HG03571 (cell line): ENCODE measurements at regions not wholly inside any gene's neighbourhood (a gene's known extent, or its start where the extent isn't known, plus 50 kb on each side); places are given as distances from the start of the nearest gene placed in this dataset.

ENCODE experiments used
- ATAC-seq: cut with Tn5 transposase; IDR thresholded peaks from one replicate; pipeline ENCODE4 v1.9.1; 2021; ENCODE audit not compliant: unreplicated experiment

DNA sequence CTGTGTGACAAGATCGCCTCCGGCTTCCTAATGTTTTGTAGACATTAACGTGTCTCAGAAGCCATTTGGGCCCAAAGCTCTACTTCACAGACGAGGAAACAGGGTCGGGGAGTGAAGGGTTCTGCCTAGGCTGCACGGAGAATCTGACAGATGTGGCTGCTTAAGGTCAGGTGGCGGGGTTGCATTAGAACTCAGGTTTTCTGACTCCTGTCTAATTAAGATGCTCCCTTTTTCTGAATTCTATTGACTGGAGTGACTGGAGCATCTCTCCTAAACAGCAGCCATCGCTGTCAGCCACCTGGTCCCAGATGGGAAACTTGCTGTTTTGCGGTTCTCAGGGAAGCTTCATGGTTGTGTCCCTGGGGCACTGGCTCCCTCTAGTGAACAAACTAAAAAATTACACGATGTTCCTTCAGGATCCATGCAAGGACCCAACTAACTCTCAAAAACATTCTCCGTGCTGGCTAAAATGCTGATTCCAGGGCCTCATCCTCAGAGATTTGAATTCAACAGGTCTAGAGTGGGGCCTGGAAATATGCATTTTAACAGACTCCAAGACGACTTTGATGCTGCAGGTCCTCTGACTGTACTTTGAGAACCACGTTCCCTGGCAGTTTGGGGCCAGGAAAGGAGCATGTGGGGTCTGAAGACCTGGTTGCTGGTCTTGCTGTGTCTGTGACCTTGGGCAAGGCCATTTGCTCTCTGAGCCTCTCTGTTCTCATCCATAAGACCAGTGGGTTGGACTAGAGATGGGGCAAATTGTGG, 117.4 kb downstream of the IRF8 start:
- no peak for ATAC-seq

DNA sequence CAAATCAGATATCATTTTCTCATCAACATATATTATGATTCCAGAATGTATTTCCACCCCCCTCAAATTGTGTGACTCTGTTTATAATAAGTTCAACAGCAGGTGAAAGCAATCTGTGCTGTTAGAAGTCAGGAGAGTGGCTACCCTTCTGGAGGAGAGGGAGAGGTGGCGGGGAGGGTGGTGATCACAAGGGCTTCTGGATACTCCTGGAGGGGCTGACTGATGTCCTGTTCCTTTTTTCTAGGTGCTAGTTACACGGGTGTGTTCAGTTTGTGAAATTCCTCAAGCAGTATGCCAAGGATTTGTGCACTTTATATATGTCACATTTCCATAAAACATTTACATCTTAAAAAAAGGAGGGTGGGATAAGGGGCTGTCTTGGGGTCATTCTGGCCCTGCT, 119.1 kb downstream of the IRF8 start:
- no peak for ATAC-seq

DNA sequence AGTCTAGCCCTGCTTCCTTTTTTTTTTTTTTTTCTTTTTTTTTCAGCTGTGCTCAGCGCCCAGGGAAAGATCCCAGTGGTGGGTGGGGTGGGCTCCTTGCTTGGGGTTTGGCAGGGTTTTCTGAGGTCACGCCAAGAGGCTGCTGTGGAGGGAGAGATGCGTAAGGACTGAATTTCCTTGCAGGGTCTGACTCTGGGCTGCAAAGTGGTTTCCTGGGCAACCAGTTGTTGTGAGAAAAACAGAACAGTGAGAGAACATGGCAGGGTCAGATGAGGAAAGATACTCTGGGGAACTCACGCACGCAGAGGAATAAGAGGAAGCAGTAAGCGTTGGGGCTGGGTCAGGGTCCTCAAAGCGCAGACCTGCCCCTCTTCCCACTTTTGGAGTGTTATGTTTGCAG, 119.5 kb downstream of the IRF8 start:
- no peak for ATAC-seq

DNA sequence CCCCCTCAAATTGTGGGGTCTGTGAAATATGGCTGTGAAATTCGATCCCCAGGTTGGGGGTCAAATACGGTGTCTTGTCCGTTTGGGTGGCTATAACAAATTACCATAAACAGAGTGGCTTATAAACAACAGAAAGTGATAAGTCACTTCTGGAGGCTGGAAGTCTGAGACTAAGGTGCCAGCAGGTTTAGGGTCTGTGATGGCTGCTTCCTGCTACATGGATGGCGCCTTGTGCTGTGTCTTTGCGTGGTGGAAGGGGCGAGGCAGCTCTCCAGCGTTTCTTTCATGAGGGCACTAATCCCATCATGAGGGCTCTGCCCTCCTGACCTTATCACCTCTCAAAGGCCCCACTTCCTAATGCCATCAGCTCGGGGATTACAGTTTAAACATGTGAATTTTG, 120.0 kb downstream of the IRF8 start:
- ATAC-seq, result no peak

DNA sequence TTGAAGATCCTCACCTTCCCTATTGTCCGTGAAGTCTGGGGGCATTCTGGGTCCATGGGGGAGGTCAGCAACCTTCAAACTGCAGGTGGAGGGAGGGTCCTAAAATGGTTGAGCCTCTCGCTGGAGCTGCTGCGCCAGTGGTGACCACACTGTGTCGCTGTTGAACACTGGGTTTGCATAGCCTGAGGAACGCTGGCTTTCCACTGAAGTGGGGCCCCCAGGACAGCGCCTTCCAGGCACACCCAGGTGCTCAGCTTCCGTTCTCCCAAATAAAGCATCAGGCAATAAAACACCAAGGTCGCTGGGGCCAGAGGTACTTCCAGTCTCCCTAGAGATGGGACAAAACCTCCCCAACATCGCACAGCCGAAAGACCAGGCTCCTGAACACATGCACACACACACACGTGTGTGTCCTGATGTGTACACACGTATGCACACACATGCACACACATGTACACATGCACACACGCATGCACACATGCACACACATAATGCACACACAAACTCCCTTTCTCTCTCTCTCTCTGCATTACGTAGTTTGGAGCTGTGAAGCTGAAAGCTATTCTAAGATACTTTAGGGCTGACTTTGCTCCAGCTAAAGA, 120.6 kb downstream of the IRF8 start:
- ATAC-seq, result no peak

DNA sequence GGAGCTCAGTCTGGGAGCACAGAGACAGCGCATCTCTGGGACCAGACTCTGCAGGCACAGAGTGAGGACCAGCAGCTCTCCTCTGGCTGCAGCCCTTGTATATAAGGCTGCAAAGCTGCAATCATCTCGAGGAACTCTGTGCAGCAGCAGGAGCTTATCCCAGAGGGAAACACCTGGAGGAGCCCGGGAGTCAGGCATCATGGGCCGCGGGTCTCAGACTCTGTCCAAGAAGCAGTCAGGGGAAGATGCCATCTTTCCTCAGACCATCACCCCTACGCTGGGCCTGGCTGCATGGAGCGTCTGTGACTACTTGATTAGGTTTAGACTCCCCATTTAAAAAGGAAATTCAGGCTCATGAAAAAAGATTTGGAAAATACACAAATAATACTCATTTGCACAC, 122.0 kb downstream of the IRF8 start:
- no peak for ATAC-seq

DNA sequence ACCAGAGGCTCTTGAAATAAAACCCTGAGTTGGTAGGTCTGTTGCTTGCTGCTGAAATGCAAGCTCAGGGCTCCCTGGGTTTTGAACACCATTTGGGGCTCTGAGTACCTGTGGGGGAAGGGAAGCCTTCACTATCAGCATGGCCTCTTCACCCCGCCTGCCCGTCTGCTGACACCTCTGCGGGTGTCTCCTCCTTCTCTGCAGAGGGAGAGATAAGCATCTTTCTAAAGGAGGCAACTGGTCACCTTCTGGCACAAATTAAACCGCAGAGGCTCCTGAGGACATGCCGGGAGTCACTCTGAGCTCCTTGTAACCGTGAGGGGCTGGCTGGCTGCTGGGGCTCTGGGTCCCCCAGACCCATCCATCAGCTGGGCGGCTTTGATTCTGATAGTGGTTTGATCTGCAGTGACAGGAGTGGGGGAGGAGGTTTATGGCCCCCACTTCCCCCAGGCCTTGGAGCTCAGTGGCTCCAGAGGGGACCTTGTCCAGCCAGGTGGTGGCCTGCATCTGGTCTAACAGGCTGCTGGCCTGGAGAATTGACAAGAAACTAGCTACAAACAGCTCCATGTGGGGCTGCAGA, 123.5 kb downstream of the IRF8 start:
- ATAC-seq, result no peak

DNA sequence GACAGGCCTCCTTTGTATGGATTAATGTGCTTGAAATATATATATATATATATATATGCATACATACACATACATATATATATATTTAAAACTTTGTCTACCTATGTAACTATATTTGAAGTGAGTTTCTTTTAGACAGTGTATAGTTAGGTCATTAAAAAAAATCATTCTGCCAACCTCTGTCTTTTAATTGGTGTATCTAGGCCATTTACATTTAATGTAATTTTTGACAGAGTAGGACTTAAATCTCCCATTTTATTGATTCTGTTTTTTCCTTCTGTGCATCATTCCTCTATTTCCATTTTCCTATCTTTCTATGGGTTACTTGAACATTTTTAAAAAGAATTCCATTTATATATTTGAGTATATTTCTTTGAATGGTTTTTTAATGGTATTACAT, 125.2 kb downstream of the IRF8 start:
- no peak for ATAC-seq

DNA sequence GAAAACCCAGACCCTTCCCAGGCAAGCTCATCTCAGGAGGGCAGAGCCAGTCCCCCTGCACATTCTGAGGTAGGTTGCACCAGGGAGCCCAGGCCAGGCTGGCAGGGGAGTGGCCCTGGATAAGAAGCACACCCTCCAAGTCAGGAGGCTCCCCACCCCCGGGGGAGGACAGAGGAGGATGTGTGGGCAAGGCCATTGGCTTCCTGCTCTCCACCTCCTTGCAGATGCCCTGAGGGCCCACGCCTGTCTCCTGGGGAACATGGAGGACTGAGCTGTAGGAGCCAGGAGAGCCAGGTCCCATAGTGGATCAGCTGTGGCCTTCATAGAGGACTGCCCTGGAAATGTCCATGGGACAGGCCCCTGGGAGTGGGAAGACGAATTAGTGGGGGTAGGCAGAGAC, 126.7 kb downstream of the IRF8 start:
- no peak for ATAC-seq

DNA sequence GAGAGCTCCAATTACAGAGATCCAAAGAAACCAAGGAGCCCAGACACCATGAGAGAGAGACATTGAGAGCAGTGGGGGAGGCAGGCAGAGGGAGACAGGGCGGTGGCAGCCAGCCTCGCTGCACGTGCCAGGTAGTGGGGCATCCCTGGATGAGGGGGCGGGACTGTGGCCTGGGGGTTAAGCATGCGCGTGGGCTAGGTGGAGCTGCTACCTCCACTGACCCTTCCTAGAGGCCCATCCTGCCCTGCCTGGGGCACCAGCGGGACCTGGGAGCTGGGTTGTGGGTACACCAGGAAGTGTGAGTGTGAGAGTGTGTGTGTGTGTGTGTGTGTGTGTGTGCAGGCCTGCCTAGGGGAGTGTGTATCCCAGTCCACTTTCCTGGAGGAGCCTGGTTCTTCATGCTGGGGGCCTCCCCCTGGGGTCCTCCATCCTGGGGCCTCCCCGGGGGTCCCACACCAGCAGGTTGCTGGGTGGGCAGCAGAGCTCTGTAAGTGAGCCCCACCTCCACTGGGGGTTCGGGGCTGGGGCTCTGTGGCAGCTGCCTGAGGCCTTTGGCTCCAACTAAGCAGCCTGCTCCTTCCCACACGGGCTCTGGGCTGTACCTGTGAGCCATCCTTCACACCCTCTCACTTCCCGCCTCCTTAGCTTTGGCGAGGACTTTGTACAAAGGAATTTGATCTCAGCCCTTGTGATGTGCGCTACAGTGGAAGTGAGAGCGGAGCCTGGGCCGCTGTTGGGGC, 127.4 kb downstream of the IRF8 start:
- ATAC-seq, result no peak

DNA sequence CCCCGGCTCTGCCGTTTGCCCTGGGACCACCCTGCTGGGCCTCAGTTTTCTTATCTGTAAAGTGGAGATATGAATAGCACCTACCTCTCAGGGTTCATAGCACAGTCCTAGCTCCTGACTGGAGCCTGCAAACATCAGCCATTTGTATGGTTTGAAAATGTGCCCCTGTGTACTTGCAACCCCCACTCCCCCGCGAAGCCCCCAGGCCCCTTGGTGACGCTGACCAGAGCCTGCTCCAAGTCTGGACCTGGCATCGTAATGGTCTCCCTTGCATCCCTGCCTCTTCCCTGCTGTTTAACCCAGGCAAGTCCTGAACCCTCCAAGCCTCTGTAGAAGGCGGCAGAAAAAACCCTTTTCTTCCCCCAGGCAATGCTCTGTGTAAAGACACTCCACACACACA, 128.0 kb downstream of the IRF8 start:
- ATAC-seq, result no peak

DNA sequence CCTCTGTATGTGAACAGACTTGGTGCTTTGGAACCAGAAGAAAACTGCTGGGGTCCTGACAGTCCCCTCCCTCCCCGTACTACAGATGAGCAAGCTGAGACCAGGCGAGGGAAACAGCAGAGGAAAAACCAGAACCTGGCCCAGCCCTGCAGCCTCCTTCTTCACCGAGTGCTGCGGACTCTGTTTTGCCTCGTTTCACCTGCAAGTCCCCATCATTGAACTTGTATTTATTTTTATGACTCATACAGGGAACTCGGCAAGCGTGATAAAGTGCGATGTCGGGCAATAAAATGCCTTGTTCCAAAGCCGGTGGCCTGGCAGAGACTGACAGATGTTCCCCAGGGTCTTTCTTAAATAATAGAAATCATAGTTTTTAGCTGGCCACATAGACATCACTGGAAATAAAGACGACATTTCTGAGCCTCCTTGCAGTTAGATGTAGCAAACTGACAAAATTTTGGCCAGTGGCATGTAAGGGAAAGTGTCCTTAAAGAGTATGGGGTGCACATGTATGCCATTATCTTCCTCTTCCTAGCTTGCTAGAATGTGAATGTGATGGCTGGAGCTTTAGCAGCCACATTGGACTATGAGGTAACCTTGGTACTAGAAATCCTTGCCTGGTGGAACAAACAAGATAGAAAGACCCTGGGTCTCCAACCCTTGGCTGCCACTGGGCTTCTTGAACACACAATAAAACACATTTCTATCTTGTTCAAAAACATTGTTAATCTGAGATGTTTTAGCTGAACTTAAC, 128.6 kb downstream of the IRF8 start:
- ATAC-seq, result no peak

DNA sequence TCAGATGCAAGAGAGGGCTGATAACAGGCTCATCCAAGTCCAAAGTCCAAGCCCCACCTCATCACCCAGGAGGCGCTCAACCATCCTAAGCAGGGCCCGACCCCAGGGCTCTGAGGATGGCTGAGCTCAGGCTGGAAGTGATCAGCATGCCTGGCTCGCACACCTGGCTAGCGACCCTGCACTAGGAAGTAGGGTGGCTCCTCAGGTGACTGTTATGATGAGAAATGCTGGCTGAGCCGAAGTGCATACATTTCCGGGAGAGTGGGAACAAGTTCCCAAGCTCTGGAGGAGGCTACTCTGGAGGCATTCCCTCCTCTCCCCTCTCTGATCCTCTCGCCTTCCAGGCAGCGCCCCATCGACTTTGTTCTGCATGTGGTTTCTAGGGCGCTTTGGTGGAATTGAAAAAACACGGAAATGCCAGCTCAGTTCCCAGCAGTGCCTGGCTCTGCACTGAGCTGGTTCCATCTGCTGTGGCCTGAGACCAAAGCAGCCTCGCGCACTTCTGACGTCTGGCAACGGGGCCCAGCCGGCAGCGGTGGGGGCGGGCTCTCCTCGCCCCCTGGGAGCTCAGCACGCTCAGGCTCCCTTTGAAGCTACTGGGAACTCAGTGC, 130.3 kb downstream of the IRF8 start:
- no peak for ATAC-seq

DNA sequence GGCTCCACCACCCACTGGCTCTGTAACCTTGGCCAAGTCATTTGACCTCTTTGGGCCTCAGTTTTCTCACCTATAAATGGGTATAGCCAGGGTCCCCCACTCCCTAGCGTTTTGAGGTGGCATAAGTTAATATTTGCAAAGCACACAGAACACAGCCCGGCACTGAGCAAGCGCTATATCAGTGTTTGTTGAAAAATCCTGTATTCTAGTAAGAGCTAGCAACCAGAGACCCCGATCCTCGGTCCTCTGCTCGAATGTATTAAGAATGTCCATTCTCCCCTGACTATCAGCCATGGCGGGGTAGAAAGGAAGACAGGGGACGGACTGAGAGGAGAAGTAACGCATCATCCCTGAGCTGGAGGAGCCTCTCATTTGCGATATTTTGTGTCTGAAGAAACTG, 131.2 kb downstream of the IRF8 start:
- no peak for ATAC-seq

DNA sequence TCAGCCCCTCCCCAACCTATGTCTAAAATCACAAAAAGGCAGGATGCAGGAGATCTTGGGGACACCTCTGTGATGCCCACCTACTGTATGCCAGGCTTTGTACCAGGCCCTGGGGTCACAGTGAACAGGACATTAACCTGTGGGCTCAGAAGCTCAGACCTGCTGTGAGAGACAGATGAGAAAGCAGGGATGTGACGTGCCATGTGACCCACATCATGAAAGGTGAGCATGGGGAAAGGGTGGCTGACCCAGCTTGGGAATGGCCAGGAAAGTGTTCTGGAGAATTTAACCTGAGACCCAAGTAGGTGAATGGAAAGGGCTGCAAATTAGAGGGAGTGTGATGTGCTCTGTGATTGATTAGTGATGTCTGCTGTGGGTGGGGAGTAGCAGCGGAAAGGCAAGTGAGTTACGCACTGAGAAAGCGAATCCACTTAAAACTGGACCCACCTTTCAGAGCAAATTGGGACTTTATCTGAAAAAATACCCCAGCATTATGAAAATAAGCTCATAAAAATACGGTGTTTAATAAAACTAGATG, 132.2 kb downstream of the IRF8 start:
- ATAC-seq, result no peak

DNA sequence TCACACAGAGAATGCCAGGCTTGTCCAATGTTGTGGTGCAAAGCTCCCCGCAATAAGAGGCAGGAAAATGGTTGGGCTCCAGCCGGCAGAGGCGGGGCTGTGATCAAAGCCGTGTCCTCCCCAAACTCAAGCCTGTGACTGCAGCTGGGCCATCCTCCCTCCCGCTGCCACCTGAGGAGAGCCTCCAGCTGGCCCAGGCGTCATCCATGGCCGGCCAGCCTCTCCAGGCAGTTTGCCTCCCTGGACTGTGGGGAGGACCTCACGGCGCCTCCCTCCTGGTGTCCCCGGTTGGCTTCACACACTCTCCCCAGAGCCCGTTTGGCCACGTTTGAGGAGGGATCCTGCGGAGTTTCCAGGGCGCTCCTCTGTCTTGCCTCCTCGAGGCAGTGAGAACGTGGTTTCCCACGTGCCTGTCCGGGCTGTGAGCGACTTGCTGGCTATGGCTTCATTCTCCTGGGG, 134.1 kb downstream of the IRF8 start:
- no peak for ATAC-seq

DNA sequence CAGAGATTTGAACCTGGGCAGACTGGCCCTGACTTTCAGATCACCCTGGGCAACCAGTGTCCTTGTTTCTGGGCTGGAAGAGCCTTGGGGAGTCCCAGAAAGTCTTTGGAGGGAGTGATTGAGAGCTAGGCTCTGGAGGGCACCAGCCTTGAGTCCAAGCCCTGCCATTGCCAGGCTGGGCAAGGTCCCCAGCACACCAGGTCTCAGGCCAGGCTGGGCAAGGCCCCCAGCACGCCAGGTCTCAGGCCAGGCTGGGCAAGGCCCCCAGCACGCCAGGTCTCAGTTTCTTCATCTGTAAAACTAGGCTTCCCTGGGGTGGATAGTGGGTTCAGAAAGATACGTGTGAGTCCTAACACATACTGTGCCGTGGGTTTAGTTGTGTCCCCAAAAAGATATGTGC, 135.0 kb downstream of the IRF8 start:
- ATAC-seq, result no peak

DNA sequence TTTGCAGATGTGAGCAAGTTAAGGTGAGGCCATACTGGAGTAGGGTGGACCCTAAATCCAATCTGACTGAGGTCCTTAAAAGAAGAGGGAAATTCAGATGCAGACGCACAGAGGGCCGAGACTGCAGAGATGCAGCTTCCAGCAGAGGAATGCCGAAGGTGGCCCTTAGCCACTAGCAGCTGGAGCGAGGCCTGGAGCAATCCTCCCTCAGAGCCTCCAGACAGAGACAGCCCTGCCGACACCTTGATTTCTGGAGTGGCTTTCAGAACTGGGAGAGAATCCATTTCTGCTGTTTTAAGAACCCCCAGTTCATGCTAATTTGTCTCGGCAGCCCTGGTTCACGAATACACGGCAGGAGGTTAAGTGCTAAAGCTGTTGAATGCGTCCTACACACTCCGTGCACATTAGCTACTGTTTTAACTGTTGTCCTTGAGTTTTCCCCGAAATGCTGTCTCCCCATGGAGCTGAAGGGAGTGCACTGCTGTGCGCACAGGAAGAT, 135.5 kb downstream of the IRF8 start:
- ATAC-seq, result no peak

DNA sequence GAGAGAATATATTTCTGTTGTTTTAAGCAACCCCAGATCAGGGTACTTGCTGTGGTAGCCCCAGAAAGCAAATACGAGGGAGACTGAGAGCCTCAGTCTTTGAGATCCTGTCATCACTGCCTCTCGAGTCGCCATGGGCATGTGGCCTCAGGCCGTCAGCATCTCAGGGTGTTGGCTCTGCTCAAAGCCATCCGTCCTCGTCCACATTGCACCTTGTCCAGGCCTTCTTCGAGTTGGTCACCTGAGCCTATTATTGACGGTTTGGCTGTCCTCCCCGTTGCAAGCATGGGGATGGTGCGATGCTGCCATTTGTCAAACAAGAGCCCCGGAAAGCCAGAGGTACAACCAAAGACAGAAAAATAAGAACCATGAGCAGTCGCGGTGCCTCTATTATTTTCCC, 136.9 kb downstream of the IRF8 start:
- no peak for ATAC-seq
